ENCODE measurements at regions not wholly inside any gene's neighbourhood (a gene's known extent, or its start where the extent isn't known, plus 50 kb on each side); places are given as distances from the start of the nearest gene placed in this dataset.

DNA sequence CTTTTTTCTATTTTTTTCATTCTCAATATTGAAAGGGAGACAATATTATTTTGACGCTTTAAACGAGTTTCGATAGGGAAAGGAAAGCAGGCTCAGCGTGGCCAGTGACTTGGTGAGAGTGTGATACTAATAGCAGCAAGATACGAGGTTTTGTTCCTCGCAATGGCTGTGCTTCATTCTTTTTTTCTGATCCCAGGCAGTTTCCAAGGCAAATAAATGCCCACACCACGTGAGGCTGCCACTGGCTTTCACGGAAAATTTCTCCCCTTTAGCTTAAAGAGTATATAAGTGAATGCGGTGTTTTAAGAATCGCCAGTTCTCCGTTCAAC is 196.4 kb upstream of the ZNF184 start:
- DNase-seq: no peak
- Mint-ChIP-seq H3K4me1 (ENCODE audit: low read depth, unreplicated experiment) (peaks cover 14% of the 10 kb centered on the region), H3K27me3 (ENCODE audit: unreplicated experiment) (peaks cover 36% of the 10 kb centered on the region), H3K9me3 (ENCODE audit: unreplicated experiment) (peaks cover 17% of the 10 kb centered on the region), H3K4me3 (ENCODE audit: unreplicated experiment) (peak overlapping the region; percentile 69), H3K36me3 (ENCODE audit: unreplicated experiment) (no peaks in the 10 kb centered on the region), H3K27ac (ENCODE audit: unreplicated experiment) (no peak overlapping the region)
- TF ChIP-seq, protein P1, sequence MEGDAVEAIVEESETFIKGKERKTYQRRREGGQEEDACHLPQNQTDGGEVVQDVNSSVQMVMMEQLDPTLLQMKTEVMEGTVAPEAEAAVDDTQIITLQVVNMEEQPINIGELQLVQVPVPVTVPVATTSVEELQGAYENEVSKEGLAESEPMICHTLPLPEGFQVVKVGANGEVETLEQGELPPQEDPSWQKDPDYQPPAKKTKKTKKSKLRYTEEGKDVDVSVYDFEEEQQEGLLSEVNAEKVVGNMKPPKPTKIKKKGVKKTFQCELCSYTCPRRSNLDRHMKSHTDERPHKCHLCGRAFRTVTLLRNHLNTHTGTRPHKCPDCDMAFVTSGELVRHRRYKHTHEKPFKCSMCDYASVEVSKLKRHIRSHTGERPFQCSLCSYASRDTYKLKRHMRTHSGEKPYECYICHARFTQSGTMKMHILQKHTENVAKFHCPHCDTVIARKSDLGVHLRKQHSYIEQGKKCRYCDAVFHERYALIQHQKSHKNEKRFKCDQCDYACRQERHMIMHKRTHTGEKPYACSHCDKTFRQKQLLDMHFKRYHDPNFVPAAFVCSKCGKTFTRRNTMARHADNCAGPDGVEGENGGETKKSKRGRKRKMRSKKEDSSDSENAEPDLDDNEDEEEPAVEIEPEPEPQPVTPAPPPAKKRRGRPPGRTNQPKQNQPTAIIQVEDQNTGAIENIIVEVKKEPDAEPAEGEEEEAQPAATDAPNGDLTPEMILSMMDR (IDR thresholded peaks at IDR 0.05; ENCODE audit: partially characterized antibody, unreplicated experiment): no peak

DNA sequence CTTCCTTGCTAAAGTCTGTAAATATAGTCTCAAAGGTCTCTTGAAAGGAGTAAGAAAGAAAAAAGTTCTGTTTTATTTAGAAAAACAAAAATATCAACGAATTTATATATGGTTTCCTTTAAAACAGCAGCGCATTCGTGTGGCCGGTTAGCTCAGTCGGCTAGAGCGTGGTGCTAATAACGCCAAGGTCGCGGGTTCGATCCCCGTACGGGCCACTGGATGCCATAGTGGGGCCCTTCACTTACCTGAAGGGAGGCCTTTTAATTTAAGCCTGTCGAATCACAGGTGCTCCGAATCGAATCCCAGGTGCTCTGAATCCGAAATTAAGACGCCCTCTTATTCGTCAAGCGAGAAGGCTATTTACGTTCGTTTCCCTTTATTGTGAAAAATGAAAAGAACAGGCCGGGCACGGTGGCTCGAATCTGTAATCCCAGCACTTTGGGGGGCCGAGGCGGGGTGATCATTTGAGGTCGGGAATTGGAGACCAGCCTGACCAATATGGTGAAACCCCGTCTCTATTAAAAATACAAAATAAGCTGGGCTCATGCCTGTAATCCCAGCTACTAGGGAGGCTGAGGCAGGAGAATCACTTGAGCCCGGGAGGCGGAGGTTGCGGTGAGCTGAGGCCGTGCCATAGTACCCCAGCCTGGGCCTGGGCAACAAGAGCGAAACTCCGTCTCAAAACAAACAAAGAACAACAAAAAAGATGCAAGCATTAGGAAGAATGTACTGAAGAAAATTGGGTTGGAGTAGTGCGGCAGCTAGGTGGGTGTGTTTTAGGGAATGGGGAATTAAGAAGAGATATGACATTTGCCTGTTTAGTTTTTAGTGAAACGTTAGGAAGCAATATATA is 195.8 kb upstream of the ZNF184 start:
- peak overlapping the region; percentile 88 for H3K4me3 Mint-ChIP-seq (ENCODE audit: unreplicated experiment)
- H3K4me1 Mint-ChIP-seq (ENCODE audit: low read depth, unreplicated experiment): peaks cover 14% of the 10 kb centered on the region
- TF ChIP-seq, protein P1 (IDR thresholded peaks at IDR 0.05; ENCODE audit: partially characterized antibody, unreplicated experiment): no peak
- H3K27me3 Mint-ChIP-seq (ENCODE audit: unreplicated experiment): peaks cover 35% of the 10 kb centered on the region
- peak overlapping the region; percentile 8 for H3K27ac Mint-ChIP-seq (ENCODE audit: unreplicated experiment)
- DNase-seq: peak; percentile 58
- peaks cover 17% of the 10 kb centered on the region for H3K9me3 Mint-ChIP-seq (ENCODE audit: unreplicated experiment)
- no peaks in the 10 kb centered on the region for H3K36me3 Mint-ChIP-seq (ENCODE audit: unreplicated experiment)

DNA sequence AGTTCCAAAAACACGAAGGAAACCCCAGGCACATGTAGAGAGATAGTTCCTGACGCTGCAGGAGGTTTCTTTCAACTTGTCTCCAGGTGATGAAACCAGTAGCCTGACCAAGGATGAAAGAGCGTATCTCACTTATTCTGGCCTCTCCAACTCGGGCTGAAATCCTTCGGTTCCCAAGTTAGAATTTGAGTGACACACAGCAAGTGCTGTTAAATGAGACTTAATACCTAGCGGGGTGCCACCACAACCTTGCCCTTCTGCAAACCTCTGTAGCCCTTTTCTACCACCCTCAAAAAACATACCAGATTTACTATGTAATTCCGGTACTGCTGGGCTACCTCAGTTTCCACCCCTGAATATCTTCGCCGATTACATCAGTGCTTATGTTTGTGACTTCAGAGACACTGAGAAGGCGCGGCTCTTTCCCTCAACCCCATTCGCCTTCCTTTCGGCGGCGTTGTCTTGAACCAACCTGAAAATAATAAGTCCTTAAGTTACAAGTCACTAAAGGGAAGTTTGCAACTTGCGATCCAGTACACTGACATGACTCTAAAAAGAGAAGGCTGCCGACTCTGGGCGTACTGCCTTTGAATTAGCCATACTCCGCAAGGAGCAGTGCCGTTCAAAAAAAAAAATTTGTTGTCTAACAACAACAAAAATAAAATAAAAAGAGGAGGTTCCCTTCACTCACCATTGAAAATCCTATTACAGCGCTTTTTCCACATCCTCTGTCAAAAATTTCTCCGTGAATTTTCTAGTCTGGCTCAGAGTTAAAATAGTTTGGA is 194.9 kb upstream of the ZNF184 start:
- Mint-ChIP-seq H3K27ac (ENCODE audit: unreplicated experiment) (no peak overlapping the region), H3K27me3 (ENCODE audit: unreplicated experiment) (peaks cover 33% of the 10 kb centered on the region)

DNA sequence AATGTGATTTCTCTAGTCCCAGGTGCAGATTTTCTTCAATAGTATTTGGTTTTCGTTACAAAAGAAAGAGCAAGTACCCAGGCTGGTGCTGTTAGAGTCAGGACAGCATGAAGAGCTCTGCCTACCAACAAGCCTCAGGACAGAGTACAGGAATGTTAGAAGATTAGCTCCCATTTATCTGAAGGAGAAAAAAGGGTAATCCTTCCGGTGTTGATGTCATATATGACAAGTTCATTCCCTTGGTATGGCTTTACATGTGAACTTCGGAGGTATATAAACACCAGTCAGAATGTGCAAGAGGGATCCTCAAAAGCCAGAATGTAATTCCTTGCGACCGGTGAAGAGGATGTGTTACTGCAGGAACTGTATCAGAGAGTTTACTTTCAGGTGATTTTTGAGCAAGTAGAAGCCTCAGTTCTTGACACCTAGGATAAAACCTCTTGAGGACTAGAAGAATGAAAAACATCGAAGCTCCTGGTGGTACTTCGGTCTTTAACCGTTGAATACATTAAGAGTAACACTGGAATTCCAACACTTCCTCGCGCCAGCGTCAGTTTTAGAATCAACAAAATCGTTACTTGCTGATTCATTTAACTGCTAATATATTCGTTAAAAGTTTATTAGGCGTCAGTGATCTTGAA is 194.2 kb upstream of the ZNF184 start:
- TF ChIP-seq, protein P1 (IDR thresholded peaks at IDR 0.05; ENCODE audit: partially characterized antibody, unreplicated experiment): no peak
- H3K27me3 Mint-ChIP-seq (ENCODE audit: unreplicated experiment): peaks cover 30% of the 10 kb centered on the region
- no peaks in the 10 kb centered on the region for H3K36me3 Mint-ChIP-seq (ENCODE audit: unreplicated experiment)
- no peak for DNase-seq
- no peak overlapping the region for H3K27ac Mint-ChIP-seq (ENCODE audit: unreplicated experiment)
- peaks cover 9% of the 10 kb centered on the region for H3K4me1 Mint-ChIP-seq (ENCODE audit: low read depth, unreplicated experiment)
- H3K9me3 Mint-ChIP-seq (ENCODE audit: unreplicated experiment): peaks cover 11% of the 10 kb centered on the region
- peak overlapping the region; percentile 88 for H3K4me3 Mint-ChIP-seq (ENCODE audit: unreplicated experiment)

More for the DNA sequence above, 194.9 kb upstream of the ZNF184 start:
- peaks cover 17% of the 10 kb centered on the region for H3K9me3 Mint-ChIP-seq (ENCODE audit: unreplicated experiment)
- no peaks in the 10 kb centered on the region for H3K36me3 Mint-ChIP-seq (ENCODE audit: unreplicated experiment)
- no peak for DNase-seq
- H3K4me1 Mint-ChIP-seq (ENCODE audit: low read depth, unreplicated experiment): peaks cover 14% of the 10 kb centered on the region
- H3K4me3 Mint-ChIP-seq (ENCODE audit: unreplicated experiment): peak overlapping the region; percentile 88
- TF ChIP-seq, protein P1 (IDR thresholded peaks at IDR 0.05; ENCODE audit: partially characterized antibody, unreplicated experiment): no peak

All from glutamatergic neuron (in vitro differentiated cells).